ENCODE measurements at regions not wholly inside any gene's neighbourhood (a gene's known extent, or its start where the extent isn't known, plus 50 kb on each side); places are given as distances from the start of the nearest gene placed in this dataset.

DNA sequence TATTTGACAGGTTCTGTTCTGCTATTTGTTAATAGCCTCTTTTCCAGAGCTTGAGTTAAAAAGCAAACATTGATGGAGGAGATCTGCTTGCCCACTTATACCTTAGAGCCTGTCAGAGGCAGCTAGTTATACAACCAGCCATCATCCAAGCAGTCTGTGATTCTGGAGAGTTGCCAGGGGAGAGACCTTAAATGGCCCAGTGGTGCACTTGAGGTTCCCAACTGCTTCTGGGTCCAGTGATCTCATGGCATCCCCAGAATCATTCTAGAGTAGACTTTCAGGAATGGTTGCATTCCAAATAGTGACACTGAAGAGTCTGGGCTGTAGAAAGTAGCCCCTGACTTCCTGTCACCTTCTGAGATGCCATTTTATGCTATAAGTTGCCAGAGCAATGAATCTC is 160.7 kb downstream of the FHIP1A start:
- Histone ChIP-seq H3K9me2 (ENCODE audit: low read depth, low read length) (no peaks in the 10 kb centered on the region), H2AFZ (ENCODE audit: low read length) (no peak overlapping the region), H3K36me3 (ENCODE audit: insufficient read depth, low read length) (no peaks in the 10 kb centered on the region), H3F3A (ENCODE audit: insufficient read depth, low read length) (no peaks in the 10 kb centered on the region), H3K9me3 (ENCODE audit: low read length) (no peaks in the 10 kb centered on the region), H3K27ac (ENCODE audit: low read depth, low read length, poor library complexity, severe bottlenecking) (no peak overlapping the region), H3K9ac (ENCODE audit: low read length) (no peak overlapping the region), H4K20me1 (ENCODE audit: insufficient read depth, low read length) (no peaks in the 10 kb centered on the region), H3K79me2 (ENCODE audit: insufficient read depth, low read length) (no peaks in the 10 kb centered on the region), H3K4me3 (ENCODE audit: low read depth, low read length, poor library complexity, severe bottlenecking) (no peak overlapping the region), H3K4me2 (ENCODE audit: low read length) (no peak overlapping the region), H3K27me3 (ENCODE audit: insufficient read depth, low read length) (no peaks in the 10 kb centered on the region), H3K4me1 (ENCODE audit: insufficient read depth, low read length, severe bottlenecking) (no peaks in the 10 kb centered on the region)
- no peak for TF ChIP-seq EZH2 (IDR thresholded peaks at IDR 0.05; ENCODE audit: borderline replicate concordance, low read length)
- TF ChIP-seq, protein P1, sequence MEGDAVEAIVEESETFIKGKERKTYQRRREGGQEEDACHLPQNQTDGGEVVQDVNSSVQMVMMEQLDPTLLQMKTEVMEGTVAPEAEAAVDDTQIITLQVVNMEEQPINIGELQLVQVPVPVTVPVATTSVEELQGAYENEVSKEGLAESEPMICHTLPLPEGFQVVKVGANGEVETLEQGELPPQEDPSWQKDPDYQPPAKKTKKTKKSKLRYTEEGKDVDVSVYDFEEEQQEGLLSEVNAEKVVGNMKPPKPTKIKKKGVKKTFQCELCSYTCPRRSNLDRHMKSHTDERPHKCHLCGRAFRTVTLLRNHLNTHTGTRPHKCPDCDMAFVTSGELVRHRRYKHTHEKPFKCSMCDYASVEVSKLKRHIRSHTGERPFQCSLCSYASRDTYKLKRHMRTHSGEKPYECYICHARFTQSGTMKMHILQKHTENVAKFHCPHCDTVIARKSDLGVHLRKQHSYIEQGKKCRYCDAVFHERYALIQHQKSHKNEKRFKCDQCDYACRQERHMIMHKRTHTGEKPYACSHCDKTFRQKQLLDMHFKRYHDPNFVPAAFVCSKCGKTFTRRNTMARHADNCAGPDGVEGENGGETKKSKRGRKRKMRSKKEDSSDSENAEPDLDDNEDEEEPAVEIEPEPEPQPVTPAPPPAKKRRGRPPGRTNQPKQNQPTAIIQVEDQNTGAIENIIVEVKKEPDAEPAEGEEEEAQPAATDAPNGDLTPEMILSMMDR (IDR thresholded peaks at IDR 0.05; ENCODE audit: low read length), result no peak

DNA sequence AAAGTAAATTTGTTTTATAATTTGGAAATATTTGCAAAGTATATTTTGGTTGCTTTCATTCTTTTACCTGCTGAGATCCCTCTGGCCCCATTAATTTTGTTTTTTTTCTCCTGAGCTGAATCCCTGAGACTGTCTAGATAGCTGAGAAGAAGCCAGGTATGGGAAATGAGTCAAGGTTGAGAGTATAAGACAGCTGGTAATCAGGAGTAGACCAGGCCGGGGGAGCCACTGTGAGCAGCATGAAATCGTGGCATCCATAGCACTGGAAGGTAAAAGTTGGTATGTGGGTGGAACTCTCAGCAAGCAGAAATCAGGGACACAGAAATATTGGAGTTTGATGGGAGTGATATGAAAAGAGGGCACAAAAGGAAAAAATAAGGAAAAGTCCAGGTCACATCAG is 164.5 kb downstream of the FHIP1A start:
- Histone ChIP-seq H3K4me1 (ENCODE audit: insufficient read depth, low read length, severe bottlenecking) (no peaks in the 10 kb centered on the region), H3K9me2 (ENCODE audit: low read depth, low read length) (no peaks in the 10 kb centered on the region), H3F3A (ENCODE audit: insufficient read depth, low read length) (no peaks in the 10 kb centered on the region), H2AFZ (ENCODE audit: low read length) (no peak overlapping the region), H3K36me3 (ENCODE audit: insufficient read depth, low read length) (no peaks in the 10 kb centered on the region), H3K27me3 (ENCODE audit: insufficient read depth, low read length) (no peaks in the 10 kb centered on the region), H3K4me2 (ENCODE audit: low read length) (no peak overlapping the region), H3K9ac (ENCODE audit: low read length) (no peak overlapping the region), H3K4me3 (ENCODE audit: low read depth, low read length, poor library complexity, severe bottlenecking) (no peak overlapping the region), H3K9me3 (ENCODE audit: low read length) (no peaks in the 10 kb centered on the region), H4K20me1 (ENCODE audit: insufficient read depth, low read length) (no peaks in the 10 kb centered on the region), H3K79me2 (ENCODE audit: insufficient read depth, low read length) (no peaks in the 10 kb centered on the region), H3K27ac (ENCODE audit: low read depth, low read length, poor library complexity, severe bottlenecking) (no peak overlapping the region)
- TF ChIP-seq, protein P1 (IDR thresholded peaks at IDR 0.05; ENCODE audit: low read length), result no peak
- TF ChIP-seq EZH2 (IDR thresholded peaks at IDR 0.05; ENCODE audit: borderline replicate concordance, low read length), result no peak

DNA sequence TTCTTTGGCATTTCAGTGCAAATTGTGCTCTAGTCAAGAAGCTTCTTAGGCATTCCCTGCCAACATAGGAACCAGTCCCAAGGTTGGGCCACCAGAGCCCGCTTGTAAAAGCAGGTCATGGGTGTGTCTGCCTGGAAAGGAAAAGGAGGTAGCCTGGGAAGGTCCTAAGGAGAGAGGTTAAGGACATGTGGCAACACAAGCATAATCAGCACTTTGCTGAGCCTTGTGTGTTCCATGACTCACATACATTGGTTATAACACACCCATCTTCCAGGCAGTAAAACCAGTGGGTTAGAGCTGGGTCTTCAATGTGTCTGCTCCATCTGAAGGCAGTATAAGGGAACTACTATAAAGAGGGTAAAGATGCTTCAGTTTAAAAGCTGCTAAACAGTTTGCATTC is 165.0 kb downstream of the FHIP1A start:
- H3K27me3 ChIP-seq (ENCODE audit: insufficient read depth, low read length), result no peaks in the 10 kb centered on the region

More for the DNA sequence above, 165.0 kb downstream of the FHIP1A start:
- H3K9me3 ChIP-seq (ENCODE audit: low read length), result no peaks in the 10 kb centered on the region
- H3K9ac ChIP-seq (ENCODE audit: low read length), result no peak overlapping the region
- H2AFZ ChIP-seq (ENCODE audit: low read length), result no peak overlapping the region
- no peaks in the 10 kb centered on the region for H3K4me1 ChIP-seq (ENCODE audit: insufficient read depth, low read length, severe bottlenecking)
- H4K20me1 ChIP-seq (ENCODE audit: insufficient read depth, low read length), result no peaks in the 10 kb centered on the region
- H3F3A ChIP-seq (ENCODE audit: insufficient read depth, low read length), result no peaks in the 10 kb centered on the region
- no peak overlapping the region for H3K4me3 ChIP-seq (ENCODE audit: low read depth, low read length, poor library complexity, severe bottlenecking)
- no peak for TF ChIP-seq EZH2 (IDR thresholded peaks at IDR 0.05; ENCODE audit: borderline replicate concordance, low read length)
- TF ChIP-seq, protein P1 (IDR thresholded peaks at IDR 0.05; ENCODE audit: low read length), result no peak
- H3K4me2 ChIP-seq (ENCODE audit: low read length), result no peak overlapping the region
- H3K27ac ChIP-seq (ENCODE audit: low read depth, low read length, poor library complexity, severe bottlenecking), result no peak overlapping the region
- H3K9me2 ChIP-seq (ENCODE audit: low read depth, low read length), result no peaks in the 10 kb centered on the region
- no peaks in the 10 kb centered on the region for H3K36me3 ChIP-seq (ENCODE audit: insufficient read depth, low read length)
- H3K79me2 ChIP-seq (ENCODE audit: insufficient read depth, low read length), result no peaks in the 10 kb centered on the region
